Upper lobe of right lung (tissue), 1 donor: ENCODE measurements at regions not wholly inside any gene's neighbourhood (a gene's known extent, or its start where the extent isn't known, plus 50 kb on each side); places are given as distances from the start of the nearest gene placed in this dataset.

ENCODE experiments used
- ATAC-seq: fragments of 200-7000 bp; cut with Tn5 transposase; one replicate; pipeline ENCODE4 v1.9.1; 2020; ENCODE audit warnings: mild to moderate bottlenecking, moderate library complexity
- DNase-seq: peaks from one replicate; pipeline ENCODE4 v3.0.0-alpha.2; 2020
- H3K27ac ChIP-seq: fragments of 200-600 bp; one replicate; pipeline ENCODE4 v1.8.0; 2022
- H3K27me3 ChIP-seq: fragments of 200-600 bp; one replicate; pipeline ENCODE4 v1.8.0; 2022; ENCODE audit warnings: mild to moderate bottlenecking
- H3K36me3 ChIP-seq: fragments of 200-600 bp; one replicate; pipeline ENCODE4 v1.8.0; 2022
- H3K4me1 ChIP-seq: fragments of 200-600 bp; one replicate; pipeline ENCODE4 v1.8.0; 2022
- H3K4me3 ChIP-seq: fragments of 200-600 bp; one replicate; pipeline ENCODE4 v1.8.0; 2022; ENCODE audit warnings: mild to moderate bottlenecking
- H3K9me3 ChIP-seq: fragments of 200-600 bp; one replicate; pipeline ENCODE4 v1.8.0; 2022
- CTCF ChIP-seq: fragments of 200-600 bp; IDR thresholded peaks from one replicate; pipeline ENCODE4 v1.8.0; 2022; ENCODE audit warnings: antibody characterized with exemption
- intact Hi-C: fragments of 100-400 bp; cut with DNase I; formaldehyde crosslinking; loops from one replicate; pipeline ENCODE4 v1.11.0; 2022
- donor health status: DM: no; HTN: yes; CAD: no; lungs with severe emphysema.

DNA sequence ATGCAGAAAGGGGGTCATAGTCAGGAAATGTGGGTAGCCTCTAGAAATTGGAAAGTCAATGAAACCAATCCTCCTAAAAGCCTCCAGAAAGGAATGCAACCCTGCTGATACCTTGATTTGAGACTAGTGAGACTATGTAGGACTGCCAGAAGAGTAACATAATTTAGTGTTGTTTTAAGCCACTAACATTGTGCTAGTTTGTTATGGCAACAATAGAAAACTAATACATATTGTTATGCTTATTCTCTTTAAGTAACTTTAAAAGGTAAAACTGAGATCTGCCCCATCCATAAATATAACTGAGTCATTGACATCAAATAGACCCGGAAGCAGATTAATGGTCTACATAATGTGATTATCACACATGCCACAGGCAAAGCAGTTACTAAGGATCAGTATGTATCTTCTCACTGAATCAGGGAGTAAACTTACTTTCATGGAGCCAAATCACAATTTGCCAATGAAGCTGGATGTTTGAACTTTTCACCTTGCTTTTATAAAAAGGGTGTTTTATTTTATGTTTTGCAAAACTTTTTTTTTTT is 146.4 kb upstream of the TMEM106B start:
- no peaks in the 10 kb centered on the region for H3K9me3 ChIP-seq
- no peaks in the 10 kb centered on the region for H3K27me3 ChIP-seq
- H3K36me3 ChIP-seq = no peaks in the 10 kb centered on the region
- DNase-seq (no peak), ATAC-seq (no peak)
- no peak for TF ChIP-seq CTCF
- H3K4me1 ChIP-seq = no peaks in the 10 kb centered on the region
- no peak overlapping the region for H3K4me3 ChIP-seq
- H3K27ac ChIP-seq = no peak overlapping the region
- intact Hi-C loops = no loop called here

DNA sequence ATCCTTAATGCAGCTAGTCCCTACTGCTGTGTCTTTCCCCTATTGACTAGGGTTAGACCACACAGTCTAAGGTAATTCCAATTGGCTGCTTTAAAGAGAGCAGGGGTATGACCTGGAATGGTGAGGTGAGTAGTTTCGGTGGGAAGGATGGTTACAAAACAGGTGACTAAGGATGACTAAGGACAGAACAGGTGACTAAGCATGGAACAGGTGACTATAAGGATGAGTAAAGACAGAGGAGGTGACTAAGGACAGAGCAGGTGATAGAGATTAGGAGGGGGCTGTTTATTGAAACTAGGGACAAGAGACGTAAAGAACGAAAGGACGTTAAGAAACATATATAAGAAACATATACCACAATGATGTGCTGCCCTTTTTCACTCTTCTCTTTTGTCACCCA is 145.1 kb upstream of the TMEM106B start:
- no peak for ATAC-seq

DNA sequence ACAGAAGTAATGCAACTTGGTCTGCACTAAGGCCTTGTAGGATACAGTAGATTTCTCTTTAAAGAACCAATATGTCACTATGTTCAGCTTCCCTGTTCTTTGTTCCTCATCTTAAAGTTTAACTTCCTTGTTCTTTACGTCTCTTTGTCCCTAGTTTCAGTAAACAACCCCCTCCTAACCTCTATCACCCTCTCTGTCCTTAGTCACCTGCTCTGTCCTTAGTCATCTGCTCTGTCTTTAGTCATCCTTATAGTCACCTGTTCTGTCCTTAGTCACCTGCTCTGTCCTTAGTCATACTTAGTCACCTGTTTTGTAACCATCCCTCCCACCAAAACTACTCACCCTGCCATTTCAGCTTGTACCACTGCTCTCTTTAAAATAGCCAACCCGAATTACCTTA is 144.6 kb upstream of the TMEM106B start:
- intact Hi-C loops = no loop called here
- Histone ChIP-seq H3K27me3 (no peaks in the 10 kb centered on the region), H3K36me3 (no peaks in the 10 kb centered on the region), H3K4me3 (no peak overlapping the region), H3K9me3 (no peaks in the 10 kb centered on the region), H3K4me1 (no peaks in the 10 kb centered on the region), H3K27ac (no peak overlapping the region)
- ATAC-seq (peak; percentile 80), DNase-seq (no peak)
- TF ChIP-seq CTCF = no peak

More for the DNA sequence above, 145.1 kb upstream of the TMEM106B start:
- intact Hi-C loops = no loop called here
- DNase-seq = no peak
- Histone ChIP-seq H3K4me3 (no peak overlapping the region), H3K9me3 (no peaks in the 10 kb centered on the region), H3K36me3 (no peaks in the 10 kb centered on the region), H3K27me3 (no peaks in the 10 kb centered on the region), H3K4me1 (no peaks in the 10 kb centered on the region), H3K27ac (no peak overlapping the region)
- no peak for TF ChIP-seq CTCF

- intact Hi-C loops = no loop called here
- no peaks in the 10 kb centered on the region for H3K4me1 ChIP-seq
- H3K9me3 ChIP-seq = no peaks in the 10 kb centered on the region
- H3K27ac ChIP-seq = no peak overlapping the region
- H3K36me3 ChIP-seq = no peaks in the 10 kb centered on the region
- DNase-seq (no peak), ATAC-seq (peak; percentile 88)
- TF ChIP-seq CTCF = peak; percentile 62
- no peak overlapping the region for H3K4me3 ChIP-seq
- H3K27me3 ChIP-seq = no peaks in the 10 kb centered on the region
Measured at GRCh38 chr7:12067156-12067831, 143.8 kb upstream of the TMEM106B start.

DNA sequence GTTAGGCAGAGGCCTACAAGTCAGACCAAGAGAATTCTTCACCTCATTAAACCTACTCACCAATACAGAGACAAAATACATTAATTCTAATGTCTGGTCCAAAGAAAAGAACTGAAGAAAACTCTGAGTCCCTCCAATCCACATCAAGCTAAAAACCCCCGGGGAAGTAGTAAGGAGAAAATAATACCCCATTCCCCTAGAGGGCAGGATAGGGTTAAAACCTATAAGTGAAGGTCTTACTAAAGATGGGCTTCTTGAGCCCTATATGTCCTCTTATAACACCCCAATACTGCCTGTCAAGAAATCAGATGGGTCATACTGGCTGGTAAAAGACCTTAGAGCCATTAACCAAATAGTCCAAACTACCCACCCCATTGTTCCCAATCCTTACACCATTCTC is 141.3 kb upstream of the TMEM106B start:
- no peaks in the 10 kb centered on the region for H3K9me3 ChIP-seq
- ATAC-seq = no peak
- H3K27me3 ChIP-seq = no peaks in the 10 kb centered on the region
- no peak for TF ChIP-seq CTCF
- intact Hi-C loops = no loop called here
- H3K36me3 ChIP-seq = no peaks in the 10 kb centered on the region
- H3K4me1 ChIP-seq = no peaks in the 10 kb centered on the region
- DNase-seq = no peak
- H3K4me3 ChIP-seq = no peak overlapping the region
- H3K27ac ChIP-seq = no peak overlapping the region

- no peak for ATAC-seq
- Histone ChIP-seq H3K27me3 (no peaks in the 10 kb centered on the region), H3K4me1 (no peaks in the 10 kb centered on the region), H3K36me3 (no peaks in the 10 kb centered on the region), H3K27ac (no peak overlapping the region), H3K4me3 (no peak overlapping the region), H3K9me3 (no peaks in the 10 kb centered on the region)
- intact Hi-C loops = no loop called here
- no peak for DNase-seq
- TF ChIP-seq CTCF = no peak
Measured at GRCh38 chr7:12074889-12075288, 136.2 kb upstream of the TMEM106B start.
